ENCODE measurements at regions not wholly inside any gene's neighbourhood (a gene's known extent, or its start where the extent isn't known, plus 50 kb on each side); places are given as distances from the start of the nearest gene placed in this dataset.
"Not testable (repeated sequence)": the region's sequence is repeated elsewhere in the genome, so short reads cannot be mapped to it uniquely, and the experiment has no call there.

GRCh38 chr1:221965891-221966290 is 224.0 kb upstream of the DUSP10 start:
- TF ChIP-seq, protein P1, sequence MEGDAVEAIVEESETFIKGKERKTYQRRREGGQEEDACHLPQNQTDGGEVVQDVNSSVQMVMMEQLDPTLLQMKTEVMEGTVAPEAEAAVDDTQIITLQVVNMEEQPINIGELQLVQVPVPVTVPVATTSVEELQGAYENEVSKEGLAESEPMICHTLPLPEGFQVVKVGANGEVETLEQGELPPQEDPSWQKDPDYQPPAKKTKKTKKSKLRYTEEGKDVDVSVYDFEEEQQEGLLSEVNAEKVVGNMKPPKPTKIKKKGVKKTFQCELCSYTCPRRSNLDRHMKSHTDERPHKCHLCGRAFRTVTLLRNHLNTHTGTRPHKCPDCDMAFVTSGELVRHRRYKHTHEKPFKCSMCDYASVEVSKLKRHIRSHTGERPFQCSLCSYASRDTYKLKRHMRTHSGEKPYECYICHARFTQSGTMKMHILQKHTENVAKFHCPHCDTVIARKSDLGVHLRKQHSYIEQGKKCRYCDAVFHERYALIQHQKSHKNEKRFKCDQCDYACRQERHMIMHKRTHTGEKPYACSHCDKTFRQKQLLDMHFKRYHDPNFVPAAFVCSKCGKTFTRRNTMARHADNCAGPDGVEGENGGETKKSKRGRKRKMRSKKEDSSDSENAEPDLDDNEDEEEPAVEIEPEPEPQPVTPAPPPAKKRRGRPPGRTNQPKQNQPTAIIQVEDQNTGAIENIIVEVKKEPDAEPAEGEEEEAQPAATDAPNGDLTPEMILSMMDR (IDR thresholded peaks at IDR 0.05; ENCODE audit: borderline replicate concordance, extremely low read depth, low read length, poor library complexity, severe bottlenecking): not testable (repeated sequence)
- TF ChIP-seq EZH2 (IDR thresholded peaks at IDR 0.05; ENCODE audit: borderline replicate concordance, low read depth, low read length, severe bottlenecking): not testable (repeated sequence)

All from DND-41 (cell line).